DMS 273 treated with DMSO at 0.1 percent for 48 hours (cell line): ENCODE measurements at regions not wholly inside any gene's neighbourhood (a gene's known extent, or its start where the extent isn't known, plus 50 kb on each side); places are given as distances from the start of the nearest gene placed in this dataset.
A peak's percentile ranks its signal among the peaks of the same experiment; 100 is the strongest.
"Not testable (repeated sequence)": the region's sequence is repeated elsewhere in the genome, so short reads cannot be mapped to it uniquely, and the experiment has no call there.

Source experiments
- DNase-seq: peaks from one replicate; lab custom pipeline; 2025; lab: John Stamatoyannopoulos, UW

DNA sequence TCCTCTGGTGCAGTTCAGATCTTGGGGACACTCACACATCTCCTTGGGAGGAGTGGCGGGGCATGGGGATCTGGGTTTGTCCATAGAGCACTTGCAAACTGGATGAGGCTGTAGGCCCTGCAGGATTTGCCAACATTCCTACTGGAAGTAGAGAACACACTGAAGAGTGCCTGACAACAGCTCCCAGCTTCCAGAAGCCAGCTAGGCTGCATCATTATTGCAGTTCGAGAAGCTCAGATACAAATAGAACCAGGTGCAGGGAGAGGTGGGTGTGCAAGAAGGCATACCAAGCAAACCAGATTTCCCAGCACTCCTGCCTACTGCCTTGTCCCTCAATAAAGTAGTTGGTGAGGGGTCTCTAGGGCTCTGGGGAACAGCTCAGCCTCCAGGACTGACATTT lies 52.5 kb downstream of the RHOB start:
- no peak for DNase-seq

DNA sequence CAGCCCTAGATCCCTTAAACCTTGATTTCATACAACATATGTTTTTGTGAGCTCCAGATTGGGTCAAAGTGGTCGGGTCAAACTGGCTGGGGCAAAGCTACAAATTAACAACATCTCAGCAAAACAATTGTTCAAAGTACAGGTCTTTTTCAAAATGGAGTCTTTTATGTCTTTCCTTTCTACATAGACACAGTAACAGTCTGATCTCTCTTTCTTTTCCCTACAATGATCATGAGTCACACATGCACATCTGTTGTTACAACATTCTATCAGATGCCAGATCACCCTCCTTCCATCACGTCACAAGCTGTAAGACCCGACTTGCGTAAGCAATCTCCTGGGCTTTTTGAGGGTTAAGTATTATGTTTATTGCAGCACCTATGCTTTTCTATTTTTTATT lies 55.1 kb downstream of the RHOB start:
- DNase-seq = no peak

DNA sequence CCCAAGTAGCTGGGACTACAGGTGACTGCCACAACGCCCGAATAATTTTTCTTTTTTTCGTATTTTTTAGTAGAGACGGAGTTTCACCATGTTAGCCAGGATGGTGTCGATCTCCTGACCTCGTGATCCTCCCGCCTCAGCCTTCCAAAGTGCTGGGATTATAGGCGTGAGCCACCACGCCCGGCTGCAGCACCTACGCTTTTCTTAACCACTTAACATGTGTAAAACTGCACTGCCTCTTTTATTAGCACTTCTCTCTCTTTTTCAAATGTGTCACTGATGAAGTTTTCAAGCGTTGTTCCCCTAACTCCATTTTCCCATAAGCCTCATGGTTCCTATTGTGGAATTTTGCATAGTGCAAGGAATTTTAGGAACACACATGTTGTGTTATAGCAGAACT lies 55.6 kb downstream of the RHOB start:
- not testable (repeated sequence) for DNase-seq

DNA sequence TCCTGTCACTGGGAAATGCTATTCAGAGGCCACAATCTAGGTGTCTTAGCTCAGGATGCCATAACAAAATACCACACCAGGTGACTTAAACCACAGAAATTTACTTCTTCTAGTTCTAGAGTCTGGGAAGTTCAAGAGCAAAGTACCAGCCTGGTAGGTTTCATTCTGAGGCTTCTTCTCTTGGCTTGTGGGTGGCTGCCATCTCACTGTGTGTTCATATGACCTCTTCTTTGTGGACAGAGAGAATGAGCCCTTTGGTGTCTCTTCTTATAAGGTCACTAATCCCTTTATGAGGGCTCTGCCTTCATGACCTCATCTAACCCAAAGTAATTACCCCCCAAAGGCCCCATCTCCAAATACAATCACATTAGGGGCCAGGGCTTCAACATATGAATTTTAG lies 57.3 kb downstream of the RHOB start:
- no peak for DNase-seq

DNA sequence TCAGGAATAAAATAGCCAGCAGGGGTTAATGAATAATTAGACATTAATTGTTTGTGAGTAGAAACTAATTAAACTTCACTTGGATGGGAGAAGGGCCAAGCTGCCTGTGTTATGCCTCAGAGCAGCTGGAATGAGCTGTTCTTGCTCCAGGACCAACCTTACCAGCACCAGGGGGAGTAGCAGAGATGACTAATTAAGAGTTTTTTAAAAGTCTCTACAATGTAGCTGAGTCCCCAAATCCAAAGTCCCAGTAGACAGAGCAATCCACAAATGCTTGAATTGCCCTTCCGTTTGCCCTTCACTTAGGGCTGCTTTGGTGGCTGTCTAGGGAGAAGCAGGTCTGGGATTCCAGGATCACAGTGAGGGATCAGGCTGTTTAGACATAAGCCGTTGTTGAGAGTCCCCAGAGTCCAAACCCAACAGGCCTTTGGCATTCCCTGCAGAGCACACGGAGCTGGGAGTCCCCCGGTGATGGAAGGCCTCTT lies 59.4 kb downstream of the RHOB start:
- DNase-seq = no peak

DNA sequence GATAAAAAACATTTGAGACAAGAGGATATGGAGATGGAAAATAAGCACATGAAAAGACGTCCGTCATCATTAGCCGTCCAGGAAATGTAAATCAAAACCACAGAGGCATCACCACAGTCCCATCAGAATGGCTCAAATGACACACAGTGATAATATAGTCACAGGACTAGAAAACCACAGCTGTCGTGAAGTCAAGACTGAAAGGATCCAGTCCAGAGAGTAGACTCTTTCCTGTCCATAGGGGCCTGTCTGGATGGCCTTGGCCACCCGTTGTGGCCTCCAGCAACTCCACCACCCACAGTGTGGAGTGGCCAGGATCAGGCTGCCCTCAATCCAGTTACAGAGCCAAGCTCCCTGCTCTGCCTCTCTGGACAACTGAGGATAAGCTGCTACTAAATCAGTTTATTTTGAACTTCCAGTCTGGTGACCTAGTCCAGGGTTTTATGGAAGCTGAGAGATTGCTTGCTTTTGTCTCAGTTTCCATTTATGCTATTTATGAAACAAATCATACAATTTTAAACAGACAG lies 60.4 kb downstream of the RHOB start:
- DNase-seq = no peak

DNA sequence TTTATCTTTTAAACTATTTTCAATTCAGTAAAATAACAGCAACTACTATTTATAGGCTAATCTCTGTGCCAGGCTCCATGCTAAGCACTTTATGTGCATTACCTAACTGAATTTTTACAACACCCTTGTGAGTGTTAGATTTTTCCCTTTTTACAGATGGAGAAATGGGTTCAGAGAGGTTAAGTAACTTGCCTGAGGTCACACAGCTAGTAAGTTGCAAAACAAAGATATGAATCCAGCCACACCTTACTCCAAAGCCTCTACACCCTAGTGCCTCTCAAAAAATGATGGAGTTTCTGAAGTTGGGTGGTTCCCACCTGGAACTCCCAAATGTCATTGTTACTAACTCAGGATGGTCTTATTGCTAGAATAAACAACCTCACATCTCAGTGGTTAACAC lies 60.8 kb downstream of the RHOB start:
- DNase-seq = no peak

DNA sequence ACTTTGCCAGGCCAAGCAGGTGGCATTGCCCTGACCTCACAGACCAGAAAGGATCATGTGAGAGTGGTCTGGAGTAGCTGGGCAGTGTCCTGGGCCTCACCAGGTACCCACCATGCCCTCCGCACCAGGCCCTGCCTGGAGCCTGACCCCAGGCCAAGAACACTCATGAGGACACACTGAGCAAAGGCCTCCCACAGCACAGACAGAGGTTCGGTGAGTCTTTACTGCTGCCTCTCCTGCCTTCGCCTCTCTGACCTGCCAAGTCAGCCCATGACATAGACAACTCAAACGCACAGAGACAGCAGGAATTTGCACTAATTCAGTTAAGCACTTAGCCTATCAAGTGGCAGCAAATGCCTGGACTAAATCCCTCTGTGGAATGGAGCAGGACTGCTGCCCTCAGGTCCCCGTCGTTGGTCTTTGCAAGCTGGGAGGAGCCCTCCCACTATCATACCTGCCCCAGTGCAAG lies 62.5 kb downstream of the RHOB start:
- no peak for DNase-seq

DNA sequence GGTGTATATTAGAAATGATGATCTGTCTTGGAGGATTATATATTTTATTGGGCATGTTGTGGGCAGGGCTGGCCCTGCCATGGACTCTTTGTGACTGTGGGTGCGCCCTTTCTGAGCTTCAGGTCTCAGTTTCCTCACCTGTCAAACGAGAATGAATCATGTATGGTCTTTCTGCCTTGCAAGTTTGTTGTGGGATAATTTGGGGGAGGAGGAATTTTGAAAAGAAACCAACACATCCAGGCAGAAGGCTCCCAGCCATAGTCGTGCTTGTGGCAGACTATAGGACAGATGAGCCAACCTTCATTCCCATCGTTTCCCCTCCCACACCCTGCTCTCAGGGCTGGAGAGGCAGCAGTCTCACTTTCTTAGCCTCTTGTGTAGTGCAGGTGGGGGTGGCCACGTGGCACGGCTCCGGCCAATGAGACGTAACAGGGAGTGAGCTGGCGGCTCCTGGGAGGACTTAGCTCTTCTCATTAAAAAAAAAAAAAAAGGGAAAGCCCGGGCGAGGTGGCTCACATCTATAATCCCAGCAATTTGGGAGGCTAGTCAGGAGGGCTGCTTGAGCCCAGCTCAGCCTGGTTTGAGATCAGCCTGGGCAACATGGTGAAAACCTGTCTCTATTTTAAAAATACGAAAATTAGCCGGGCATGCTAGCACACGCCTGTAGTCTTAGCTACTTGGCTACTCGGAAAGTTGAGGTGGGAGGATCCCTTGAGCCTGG lies 63.1 kb downstream of the RHOB start:
- DNase-seq = peak; percentile 21

DNA sequence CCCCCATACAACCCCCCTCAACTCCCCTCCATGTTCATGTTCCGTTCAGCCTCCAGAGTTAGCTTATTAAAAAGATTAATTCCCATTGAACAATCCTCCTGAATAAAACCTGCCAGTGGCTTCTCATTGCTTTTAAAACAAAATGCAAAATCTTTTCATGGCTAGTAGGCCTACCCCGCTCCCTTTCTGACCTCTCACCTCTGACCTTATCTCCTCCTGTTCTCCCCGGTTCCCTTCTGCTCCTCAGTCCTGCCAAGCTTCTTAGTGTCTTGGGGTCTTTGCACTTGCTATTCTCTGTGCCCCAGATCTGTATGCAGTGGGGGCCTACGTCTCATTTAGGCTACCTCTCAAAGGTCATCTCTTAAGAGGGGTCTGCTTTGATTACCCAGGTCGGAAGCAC lies 64.3 kb downstream of the RHOB start:
- no peak for DNase-seq

DNA sequence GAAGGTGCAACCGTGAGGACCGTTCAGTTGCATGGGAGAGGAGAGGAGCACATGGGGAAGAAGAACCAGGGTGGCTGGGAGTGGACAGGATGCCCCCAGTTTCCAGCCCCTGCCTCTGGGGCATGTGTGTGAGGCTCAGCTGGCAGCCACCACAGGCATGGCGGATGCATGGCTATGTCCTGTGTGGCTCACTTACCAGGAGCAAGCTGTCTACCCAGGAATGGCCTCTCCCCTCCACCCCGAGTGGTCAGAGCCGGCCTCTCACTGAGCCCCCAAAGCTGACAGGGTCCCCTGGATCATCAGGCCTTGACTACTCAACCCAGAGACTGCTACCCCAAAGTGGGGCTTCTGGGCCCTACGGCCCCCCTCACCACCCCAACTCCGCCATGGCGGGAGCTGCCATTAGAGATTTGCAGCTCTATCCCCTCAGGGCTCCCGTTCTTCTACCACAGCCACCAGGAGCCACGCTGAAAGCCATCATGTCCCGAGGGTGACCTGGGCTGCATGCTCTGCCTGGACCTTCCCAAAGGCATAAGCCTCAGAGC lies 65.3 kb downstream of the RHOB start:
- DNase-seq = no peak

DNA sequence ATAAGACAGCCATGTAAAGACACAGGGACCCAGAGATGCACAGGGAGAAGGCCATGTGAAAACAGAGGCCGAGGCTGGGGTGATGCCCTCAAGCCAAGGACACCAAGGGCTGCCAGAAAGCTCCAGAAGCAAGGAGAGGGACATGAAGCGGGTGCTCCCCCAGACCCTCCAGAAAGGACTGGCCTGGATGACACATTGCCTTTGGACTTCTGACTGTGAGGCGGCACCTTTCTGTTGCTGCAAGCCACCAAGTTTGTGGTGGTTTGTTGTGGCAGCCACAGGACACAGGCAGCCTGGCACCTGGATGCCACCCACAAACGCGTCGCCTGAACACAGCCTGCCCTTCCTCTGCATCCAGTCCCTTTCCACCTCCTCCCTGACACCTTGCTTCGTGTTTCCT lies 67.1 kb downstream of the RHOB start:
- DNase-seq = no peak

DNA sequence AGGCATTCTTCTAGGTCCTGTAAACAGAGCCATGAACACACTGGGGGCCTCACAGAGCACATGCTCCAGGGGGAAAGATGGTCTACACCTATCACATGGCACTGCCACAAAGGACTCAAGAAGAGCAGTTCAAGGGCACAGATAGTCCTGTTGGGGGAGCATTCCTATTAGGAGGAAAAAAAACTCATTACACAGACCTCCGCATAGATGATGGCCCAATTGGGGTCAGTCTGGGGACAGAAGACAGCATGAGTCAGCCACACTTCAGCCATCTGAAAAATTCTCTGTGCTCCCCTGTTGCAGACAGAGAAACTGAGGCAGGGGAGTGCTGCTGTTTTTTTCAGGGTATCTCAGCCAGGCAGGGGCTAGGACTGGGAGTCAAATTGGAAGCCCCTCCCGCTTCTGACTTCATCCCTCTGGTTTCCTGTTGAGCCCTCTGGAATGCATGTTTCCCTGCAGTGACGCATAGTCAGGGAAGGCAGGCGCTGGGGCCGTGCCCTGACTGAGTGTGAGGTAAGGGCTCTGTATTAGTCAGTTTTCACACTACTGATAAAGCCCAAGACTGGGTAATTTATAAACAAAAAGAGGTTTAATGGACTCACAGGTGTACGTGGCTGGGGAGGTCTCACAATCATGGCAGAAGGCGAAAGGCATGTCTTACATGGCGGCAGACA lies 67.9 kb downstream of the RHOB start:
- DNase-seq = no peak

DNA sequence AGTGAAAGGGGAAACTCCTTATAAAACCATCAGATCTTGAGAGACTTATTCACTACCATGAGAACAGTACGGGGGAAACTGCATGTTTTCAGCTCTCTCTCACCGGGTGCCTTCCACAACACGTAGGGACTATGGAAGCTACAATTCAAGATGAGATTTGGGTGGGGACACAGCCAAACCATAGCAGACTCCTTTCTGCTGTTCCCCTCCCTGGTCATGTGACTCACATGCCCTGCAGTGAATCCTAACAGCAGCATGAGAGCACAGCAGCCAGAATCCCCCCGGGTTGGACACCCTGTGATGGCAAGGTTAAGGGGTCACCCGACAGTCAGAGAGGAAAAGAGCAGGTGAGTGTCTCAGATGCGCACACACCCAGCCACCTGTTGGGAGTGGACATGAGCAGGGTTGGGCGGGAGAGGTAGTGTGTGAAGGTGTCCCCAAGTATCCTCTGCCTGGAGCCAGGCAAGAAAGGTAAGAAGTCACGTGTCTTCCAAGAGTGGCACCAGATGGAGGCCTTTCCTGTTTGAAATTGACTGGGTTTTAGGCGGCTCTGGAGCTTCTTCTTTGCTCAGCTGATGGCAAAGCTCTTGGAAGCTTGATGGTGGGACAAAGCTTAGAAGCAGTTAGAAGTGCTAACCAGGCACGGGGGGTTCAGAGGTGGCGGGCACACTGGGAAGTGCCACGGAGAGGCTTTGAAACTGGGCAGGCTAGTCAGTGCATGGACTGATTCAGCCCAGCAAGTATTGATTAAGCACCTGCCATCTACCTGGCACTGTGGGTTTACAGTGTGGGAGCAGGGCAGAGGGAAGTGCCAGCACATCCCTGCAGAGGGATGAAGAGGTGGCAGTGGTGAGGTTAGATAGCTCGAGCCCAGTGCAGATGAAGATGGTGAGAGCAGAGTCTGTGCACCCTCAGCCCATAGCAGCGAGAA lies 68.7 kb downstream of the RHOB start:
- no peak for DNase-seq

DNA sequence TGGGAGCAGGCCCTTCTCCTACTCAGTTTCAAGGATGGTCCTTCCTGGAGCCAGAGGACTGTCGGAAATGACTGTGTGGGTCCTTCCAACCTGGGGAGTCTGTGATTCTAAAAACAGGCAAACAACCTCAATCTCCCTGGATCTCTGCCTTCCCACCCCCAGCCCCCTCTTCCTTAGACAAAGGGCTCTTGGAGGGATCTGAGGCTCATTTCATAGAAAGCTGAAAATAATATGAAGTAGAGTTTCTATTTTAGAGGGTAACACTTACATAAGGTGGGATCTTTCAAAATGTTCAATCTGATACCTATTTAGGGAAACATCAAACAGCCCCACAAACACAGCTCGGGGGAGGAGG lies 69.4 kb downstream of the RHOB start:
- DNase-seq = no peak

DNA sequence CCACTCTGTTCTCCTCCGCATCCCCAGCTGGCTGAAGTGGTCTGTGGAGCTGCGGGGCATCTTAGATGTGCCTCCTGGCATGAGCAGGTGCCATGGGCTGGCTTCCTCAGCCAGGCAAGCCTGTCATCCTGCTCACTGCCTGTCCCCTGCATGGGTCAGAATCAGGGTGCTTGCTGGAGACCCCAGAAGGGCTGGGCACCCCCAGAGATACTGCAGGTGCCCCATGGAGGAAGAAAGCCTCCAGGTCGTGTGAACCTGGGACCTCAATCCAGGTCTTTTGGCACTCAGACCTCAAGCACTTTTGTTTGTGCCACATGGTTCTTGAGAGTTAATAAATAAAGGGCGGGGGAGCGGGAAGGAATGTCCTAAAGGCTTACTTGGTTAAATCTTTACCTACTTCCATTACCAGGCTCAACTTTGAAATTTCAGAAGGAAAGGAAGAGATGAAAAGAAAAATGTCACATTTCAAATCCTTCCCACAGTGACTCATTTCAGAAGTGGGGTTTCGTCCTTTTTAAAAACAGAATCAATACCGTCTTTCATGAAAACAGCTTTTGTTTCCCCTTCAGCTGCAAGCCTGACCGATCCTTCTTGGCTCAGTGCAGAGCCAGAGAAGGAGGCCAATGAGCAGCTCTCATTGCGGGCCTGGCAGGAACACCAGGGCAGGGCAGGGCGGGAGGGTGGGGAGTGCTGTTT lies 69.9 kb downstream of the RHOB start:
- no peak for DNase-seq

DNA sequence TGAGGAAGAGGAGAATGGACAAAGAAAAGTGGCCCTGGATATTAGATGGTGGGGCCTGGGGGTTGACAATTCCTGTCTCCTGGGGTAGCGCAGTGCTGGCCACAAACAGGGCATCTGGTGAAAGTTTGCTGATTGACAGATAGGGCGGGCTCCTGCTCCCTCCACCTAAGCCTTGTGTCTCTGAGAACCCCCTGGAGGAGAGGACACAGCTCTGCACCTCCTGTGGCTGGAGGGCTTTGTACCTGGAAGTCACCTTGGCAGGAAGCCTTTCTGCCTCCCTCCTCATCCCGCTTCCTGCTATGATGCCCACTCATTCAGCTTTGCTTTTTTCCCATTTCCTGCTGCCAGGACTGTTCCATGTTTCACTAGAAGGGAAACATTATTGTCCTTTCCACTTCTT lies 72.4 kb downstream of the RHOB start:
- DNase-seq = no peak

DNA sequence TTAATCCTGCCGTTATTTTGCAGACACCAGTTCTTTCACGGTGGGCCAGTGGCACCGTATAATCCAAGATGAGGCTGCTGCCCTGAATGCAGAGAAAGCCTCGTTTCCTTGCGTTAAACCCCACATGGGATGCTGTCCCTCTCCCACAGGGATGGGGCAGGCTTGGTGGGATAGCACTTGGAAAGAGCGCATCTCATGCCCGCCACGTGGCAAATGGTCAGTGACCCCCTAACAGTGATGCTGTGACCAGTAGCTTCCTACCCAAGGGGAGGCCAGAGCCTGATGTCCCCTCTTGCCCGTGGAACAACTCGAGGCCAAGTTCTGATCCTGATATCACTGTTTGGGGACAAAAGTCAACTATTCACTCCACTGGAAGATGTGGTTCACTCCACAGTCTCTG lies 73.3 kb downstream of the RHOB start:
- no peak for DNase-seq

DNA sequence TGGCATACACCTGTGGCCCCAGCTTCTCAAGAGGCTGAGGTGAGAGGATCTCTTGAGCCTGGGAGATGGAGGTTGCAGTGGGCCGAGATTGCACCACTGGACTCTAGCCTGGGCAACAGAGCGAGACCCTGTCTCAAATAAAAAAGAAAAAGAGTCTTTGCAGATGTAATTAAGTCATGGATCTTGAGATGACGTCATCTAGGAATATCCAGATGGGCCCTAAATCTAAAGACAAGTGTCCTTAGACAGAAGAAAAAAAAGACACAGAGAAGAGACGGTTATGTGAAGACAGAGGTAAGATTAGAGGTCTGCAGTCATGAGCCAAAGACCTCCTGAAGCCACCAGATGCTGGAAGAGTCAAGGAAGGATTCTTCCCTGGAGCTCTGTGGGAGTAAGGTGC lies 74.3 kb downstream of the RHOB start:
- no peak for DNase-seq

DNA sequence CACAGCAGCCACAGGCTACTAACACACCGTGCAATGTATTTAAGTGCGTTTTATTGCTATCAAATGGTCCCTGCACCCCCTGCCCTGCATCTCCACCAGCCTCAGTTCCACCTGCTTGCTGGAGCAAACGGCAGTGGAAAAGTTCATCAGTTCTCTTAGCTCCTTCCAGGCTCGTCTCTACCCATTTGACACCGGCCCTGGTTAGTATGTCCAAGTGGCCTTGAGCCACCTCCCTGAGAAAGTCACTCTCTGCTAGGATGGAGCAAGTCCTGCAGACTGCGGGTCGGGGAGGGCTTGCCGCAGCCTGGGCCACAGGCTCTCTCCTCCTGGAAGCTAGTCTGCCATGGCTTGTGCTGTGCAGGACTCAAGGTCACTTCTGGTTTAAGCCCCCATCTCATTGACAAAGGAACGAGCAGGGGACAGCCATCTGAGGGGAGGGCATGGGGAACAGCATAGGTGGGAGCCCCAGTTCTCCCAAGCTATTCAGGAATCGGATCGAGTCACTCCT lies 74.9 kb downstream of the RHOB start:
- no peak for DNase-seq

DNA sequence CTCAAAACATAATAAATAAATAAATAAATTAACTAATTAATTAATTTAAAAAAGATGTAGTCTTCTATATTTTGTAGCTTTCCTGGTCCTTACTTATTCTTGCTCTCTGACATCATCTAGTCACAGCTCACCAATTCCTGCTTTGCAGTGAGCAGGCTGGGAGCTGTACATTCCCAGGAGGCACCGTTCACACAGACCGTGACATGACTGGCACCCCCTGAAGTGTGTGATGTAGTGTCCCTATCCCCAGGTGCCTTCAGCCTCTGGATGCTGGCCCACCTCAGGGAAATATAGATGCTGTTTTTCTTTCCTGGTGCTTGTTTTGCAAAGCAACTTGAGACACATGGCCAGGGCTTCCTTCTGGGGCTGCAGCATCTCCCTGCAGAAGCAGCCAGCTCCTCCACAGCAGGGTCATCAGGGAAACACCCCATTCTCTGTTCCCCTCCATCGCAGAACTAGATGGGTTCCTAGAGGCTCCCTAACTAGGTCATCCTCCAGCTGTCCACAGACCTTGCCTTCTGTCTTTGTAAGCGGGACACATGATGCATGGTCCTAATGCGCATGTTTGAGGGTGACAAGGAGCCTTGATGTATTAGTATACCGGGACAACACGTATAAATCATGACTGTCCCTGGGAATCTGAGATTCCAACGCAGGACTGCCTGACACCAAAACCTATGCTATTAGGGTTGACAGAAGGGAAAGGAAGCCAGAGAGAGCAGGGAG lies 76.4 kb downstream of the RHOB start:
- DNase-seq = no peak
